MCF 10A (cell line): ENCODE measurements at regions not wholly inside any gene's neighbourhood (a gene's known extent, or its start where the extent isn't known, plus 50 kb on each side); places are given as distances from the start of the nearest gene placed in this dataset.

Experiments used
- BruUV-seq: library from RNA; stranded (reverse); fragments of 400-500 nt; replicated peaks from 2 replicates; lab custom pipeline; 2021; lab: Mats Ljungman, UMichigan
- CTCF ChIA-PET: fragments of 300-600 bp; sonication (Branson Sonifier 250); formaldehyde crosslinking; extraction: SDS; loops from one replicate; lab custom pipeline; 2021; ENCODE audit warnings: antibody characterized with exemption, inconsistent platforms; lab: Yijun Ruan, JAX
- POLR2A ChIA-PET: fragments of 300-600, 350-650 bp; sonication (Branson Sonifier 250); formaldehyde crosslinking; extraction: SDS; loops from one replicate; lab custom pipeline; 2020; ENCODE audit warnings: antibody characterized with exemption, inconsistent platforms; lab: Yijun Ruan, JAX
- DNase-seq: peaks from one replicate; pipeline ENCODE4 v3.0.0-alpha.2; 2018; ENCODE audit not compliant: unreplicated experiment
- H3K27ac Mint-ChIP-seq: one replicate; pipeline ENCODE4 v1.8.0; 2022; ENCODE audit warnings: mild to moderate bottlenecking, low read depth, mixed read lengths; ENCODE audit not compliant: unreplicated experiment
- H3K27me3 Mint-ChIP-seq: one replicate; pipeline ENCODE4 v1.8.0; 2022; ENCODE audit warnings: mixed read lengths; ENCODE audit not compliant: insufficient read depth, unreplicated experiment
- H3K36me3 Mint-ChIP-seq: one replicate; pipeline ENCODE4 v1.8.0; 2022; ENCODE audit warnings: mild to moderate bottlenecking, moderate library complexity, mixed read lengths; ENCODE audit not compliant: insufficient read depth, unreplicated experiment
- H3K4me1 Mint-ChIP-seq: one replicate; pipeline ENCODE4 v1.8.0; 2022; ENCODE audit warnings: mixed read lengths; ENCODE audit not compliant: insufficient read depth, unreplicated experiment
- H3K4me3 Mint-ChIP-seq: one replicate; pipeline ENCODE4 v1.8.0; 2022; ENCODE audit warnings: mild to moderate bottlenecking, moderate library complexity, mixed read lengths; ENCODE audit not compliant: unreplicated experiment
- H3K9me3 Mint-ChIP-seq: one replicate; pipeline ENCODE4 v1.8.0; 2022; ENCODE audit warnings: mixed read lengths; ENCODE audit not compliant: unreplicated experiment
- CTCF ChIP-seq: fragments of 200-600 bp; IDR thresholded peaks from one replicate; pipeline ENCODE4 v1.8.0; 2022; ENCODE audit warnings: antibody characterized with exemption, mild to moderate bottlenecking; ENCODE audit not compliant: unreplicated experiment
- intact Hi-C: fragments of 100-400 bp; cut with micrococcal nuclease; formaldehyde crosslinking; loops from 2 replicates; pipeline ENCODE4 v1.14.1; 2022

- intact Hi-C loops, result no loop called here
- ChIA-PET POLR2A (no interaction called here), CTCF (interaction anchor here (0.6 kb wide), 1 partner anchor 909 kb away, joined by 3 read pairs; no protein-coding TSS in a partner anchor)
- Mint-ChIP-seq H3K36me3 (no peaks in the 10 kb centered on the region), H3K27ac (no peak overlapping the region), H3K9me3 (peaks cover 9% of the 10 kb centered on the region), H3K27me3 (no peaks in the 10 kb centered on the region), H3K4me3 (no peak overlapping the region), H3K4me1 (no peaks in the 10 kb centered on the region)
- no peak for DNase-seq
- no peak for TF ChIP-seq CTCF
- BruUV-seq, result no TSS peak
Measured at GRCh38 chrX:27404366-27404765, 58.8 kb downstream of the PPP4R3C start.

GRCh38 chrX:27399146-27399456, 64.0 kb downstream of the PPP4R3C start:
- intact Hi-C loops, result no loop called here
- TF ChIP-seq CTCF, result no peak
- ChIA-PET POLR2A (no interaction called here), CTCF (interaction anchor here (0.6 to 0.7 kb wide), 3 partner anchors 52 to 172 kb away, joined by 3 to 4 read pairs (median 4); no protein-coding TSS in a partner anchor)
- no peaks in the 10 kb centered on the region for H3K36me3 Mint-ChIP-seq
- BruUV-seq, result no TSS peak
- no peaks in the 10 kb centered on the region for H3K27me3 Mint-ChIP-seq
- no peak overlapping the region for H3K4me3 Mint-ChIP-seq
- H3K9me3 Mint-ChIP-seq, result peaks cover 7% of the 10 kb centered on the region
- no peak for DNase-seq
- no peaks in the 10 kb centered on the region for H3K4me1 Mint-ChIP-seq
- no peak overlapping the region for H3K27ac Mint-ChIP-seq

GRCh38 chrX:27391623-27392022, 71.5 kb downstream of the PPP4R3C start:
- intact Hi-C loops, result no loop called here
- Mint-ChIP-seq H3K36me3 (no peaks in the 10 kb centered on the region), H3K27ac (no peak overlapping the region), H3K4me3 (no peak overlapping the region), H3K27me3 (no peaks in the 10 kb centered on the region), H3K4me1 (no peaks in the 10 kb centered on the region), H3K9me3 (no peaks in the 10 kb centered on the region)
- POLR2A ChIA-PET, result no interaction called here
- DNase-seq, result no peak
- CTCF ChIA-PET, result no interaction called here
- TF ChIP-seq CTCF, result no peak
- no TSS peak for BruUV-seq

GRCh38 chrX:27381419-27381818, 81.7 kb downstream of the PPP4R3C start:
- DNase-seq, result no peak
- Mint-ChIP-seq H3K9me3 (no peaks in the 10 kb centered on the region), H3K4me1 (no peaks in the 10 kb centered on the region), H3K27me3 (no peaks in the 10 kb centered on the region), H3K36me3 (no peaks in the 10 kb centered on the region), H3K4me3 (no peak overlapping the region), H3K27ac (no peak overlapping the region)
- TF ChIP-seq CTCF, result no peak
- CTCF ChIA-PET, result no interaction called here
- no TSS peak for BruUV-seq
- intact Hi-C loops, result no loop called here
- POLR2A ChIA-PET, result no interaction called here
